ENCODE measurements at regions not wholly inside any gene's neighbourhood (a gene's known extent, or its start where the extent isn't known, plus 50 kb on each side); places are given as distances from the start of the nearest gene placed in this dataset.

DNA sequence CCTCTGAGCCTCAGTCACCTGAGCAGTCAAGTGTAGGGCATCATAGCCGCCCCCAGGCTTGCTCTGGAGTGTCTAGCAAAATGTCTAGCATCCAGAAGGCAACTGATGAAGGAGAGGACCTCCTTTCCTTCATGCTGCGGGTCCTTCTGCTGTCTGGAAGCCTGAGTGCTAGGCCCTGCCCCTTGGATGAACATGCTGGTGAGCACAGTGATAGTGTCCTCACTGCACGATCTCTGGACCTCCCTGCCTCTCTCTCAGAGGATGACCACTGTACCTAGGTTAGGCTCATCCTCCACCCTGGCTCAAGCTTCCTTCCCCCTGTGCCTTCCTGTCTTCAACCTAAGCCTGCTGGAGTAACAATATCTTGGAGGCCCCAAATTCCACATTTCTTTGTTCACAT, 128.6 kb downstream of the TENT5C start:
- Histone ChIP-seq H4K20me1 (ENCODE audit: insufficient read depth, low read length) (no peaks in the 10 kb centered on the region), H3K9ac (ENCODE audit: low read depth, low read length) (peak overlapping the region; percentile 53; the same call in 1 of the 2 replicates), H2AFZ (ENCODE audit: low read depth, low read length) (peak overlapping the region; percentile 94), H3K4me2 (ENCODE audit: insufficient read depth, low read length) (peak overlapping the region; percentile 74), H3K36me3 (ENCODE audit: insufficient read depth, low read length) (no peaks in the 10 kb centered on the region), H3K9me3 (ENCODE audit: insufficient read depth, low read length, severe bottlenecking) (no peaks in the 10 kb centered on the region), H3K79me2 (ENCODE audit: insufficient read depth, low read length) (no peaks in the 10 kb centered on the region), H3K4me3 (ENCODE audit: low read depth in 1 of 2, low read length in 2 of 2) (no peak overlapping the region), H3K27ac (ENCODE audit: low read length) (peak overlapping the region; percentile 86), H3K4me1 (ENCODE audit: insufficient read depth, low read length) (peaks cover 18% of the 10 kb centered on the region), H3K27me3 (ENCODE audit: insufficient read depth, low read length, poor library complexity) (no peaks in the 10 kb centered on the region)
- DNase-seq (no peak), ATAC-seq (ENCODE audit: insufficient read depth, low read depth) (peak; percentile 24; the same call in 2 of the 3 replicates)
- no peak for TF ChIP-seq CTCF (IDR thresholded peaks at IDR 0.05; ENCODE audit: borderline replicate concordance, extremely low read depth, low read length, poor library complexity, severe bottlenecking)
- no peak for TF ChIP-seq EZH2 (IDR thresholded peaks at IDR 0.05; ENCODE audit: borderline replicate concordance, low read depth, low read length, severe bottlenecking)

- Histone ChIP-seq H3K27ac (ENCODE audit: low read length) (peak overlapping the region; percentile 86), H3K79me2 (ENCODE audit: insufficient read depth, low read length) (no peaks in the 10 kb centered on the region), H3K4me1 (ENCODE audit: insufficient read depth, low read length) (peaks cover 18% of the 10 kb centered on the region), H3K9me3 (ENCODE audit: insufficient read depth, low read length, severe bottlenecking) (no peaks in the 10 kb centered on the region), H3K36me3 (ENCODE audit: insufficient read depth, low read length) (no peaks in the 10 kb centered on the region), H3K27me3 (ENCODE audit: insufficient read depth, low read length, poor library complexity) (no peaks in the 10 kb centered on the region), H2AFZ (ENCODE audit: low read depth, low read length) (peak overlapping the region; percentile 94), H3K9ac (ENCODE audit: low read depth, low read length) (peak overlapping the region; percentile 53), H4K20me1 (ENCODE audit: insufficient read depth, low read length) (no peaks in the 10 kb centered on the region), H3K4me3 (ENCODE audit: low read depth in 1 of 2, low read length in 2 of 2) (peak overlapping the region; percentile 21 to 55; a peak in 3 of 4 replicates), H3K4me2 (ENCODE audit: insufficient read depth, low read length) (peak overlapping the region; percentile 74)
- DNase-seq (peak; percentile 68), ATAC-seq (ENCODE audit: insufficient read depth, low read depth) (peak; percentile 92)
- TF ChIP-seq CTCF (IDR thresholded peaks at IDR 0.05; ENCODE audit: borderline replicate concordance, extremely low read depth, low read length, poor library complexity, severe bottlenecking) = no peak
- TF ChIP-seq EZH2 (IDR thresholded peaks at IDR 0.05; ENCODE audit: borderline replicate concordance, low read depth, low read length, severe bottlenecking) = no peak
Measured at GRCh38 chr1:117735045-117735992, 129.5 kb downstream of the TENT5C start.

GRCh38 chr1:117739504-117739903, 133.7 kb downstream of the TENT5C start:
- Histone ChIP-seq H2AFZ (ENCODE audit: low read depth, low read length) (no peak overlapping the region), H4K20me1 (ENCODE audit: insufficient read depth, low read length) (no peaks in the 10 kb centered on the region), H3K27ac (ENCODE audit: low read length) (no peak overlapping the region), H3K79me2 (ENCODE audit: insufficient read depth, low read length) (no peaks in the 10 kb centered on the region), H3K27me3 (ENCODE audit: insufficient read depth, low read length, poor library complexity) (no peaks in the 10 kb centered on the region), H3K9ac (ENCODE audit: low read depth, low read length) (no peak overlapping the region), H3K36me3 (ENCODE audit: insufficient read depth, low read length) (no peaks in the 10 kb centered on the region), H3K4me1 (ENCODE audit: insufficient read depth, low read length) (peaks cover 15% of the 10 kb centered on the region), H3K9me3 (ENCODE audit: insufficient read depth, low read length, severe bottlenecking) (no peaks in the 10 kb centered on the region), H3K4me2 (ENCODE audit: insufficient read depth, low read length) (no peak overlapping the region), H3K4me3 (ENCODE audit: low read depth in 1 of 2, low read length in 2 of 2) (no peak overlapping the region)
- TF ChIP-seq CTCF (IDR thresholded peaks at IDR 0.05; ENCODE audit: borderline replicate concordance, extremely low read depth, low read length, poor library complexity, severe bottlenecking) = no peak
- no peak for TF ChIP-seq EZH2 (IDR thresholded peaks at IDR 0.05; ENCODE audit: borderline replicate concordance, low read depth, low read length, severe bottlenecking)
- ATAC-seq (ENCODE audit: insufficient read depth, low read depth) (no peak), DNase-seq (no peak)

Data from DND-41 (cell line).